GM19351 (cell line): ENCODE measurements at regions not wholly inside any gene's neighbourhood (a gene's known extent, or its start where the extent isn't known, plus 50 kb on each side); places are given as distances from the start of the nearest gene placed in this dataset.

Experiments
- ATAC-seq: cut with Tn5 transposase; IDR thresholded peaks from one replicate; pipeline ENCODE4 v1.9.1; 2021; ENCODE audit warnings: mild to moderate bottlenecking, moderate library complexity; ENCODE audit not compliant: unreplicated experiment

- peak; percentile 69 for ATAC-seq
These were observed 305.8 kb upstream of the PRDM1 start for GRCh38 chr6:105780146-105780860.

GRCh38 chr6:105779110-105779509 lies 307.0 kb upstream of the PRDM1 start:
- ATAC-seq = no peak

- ATAC-seq = no peak
These were observed 311.0 kb upstream of the PRDM1 start for GRCh38 chr6:105775095-105775494.

- ATAC-seq = peak; percentile 73
These were observed 311.9 kb upstream of the PRDM1 start for GRCh38 chr6:105774247-105774646.

GRCh38 chr6:105771313-105771970 lies 314.7 kb upstream of the PRDM1 start:
- ATAC-seq = no peak

GRCh38 chr6:105769987-105770386 lies 316.1 kb upstream of the PRDM1 start:
- ATAC-seq = no peak

- ATAC-seq = no peak
These were observed 316.9 kb upstream of the PRDM1 start for GRCh38 chr6:105769197-105769596.

- no peak for ATAC-seq
These were observed 318.6 kb upstream of the PRDM1 start for GRCh38 chr6:105767541-105767940.

- ATAC-seq = peak; percentile 44
These were observed 320.9 kb upstream of the PRDM1 start for GRCh38 chr6:105765239-105765638.

- no peak for ATAC-seq
These were observed 321.8 kb upstream of the PRDM1 start for GRCh38 chr6:105764315-105764714.

GRCh38 chr6:105763866-105764265 lies 322.3 kb upstream of the PRDM1 start:
- no peak for ATAC-seq

GRCh38 chr6:105760746-105761145 lies 325.4 kb upstream of the PRDM1 start:
- ATAC-seq = no peak

- ATAC-seq = no peak
These were observed 326.2 kb upstream of the PRDM1 start for GRCh38 chr6:105759946-105760345.

GRCh38 chr6:105759015-105759414 lies 327.1 kb upstream of the PRDM1 start:
- ATAC-seq = no peak

GRCh38 chr6:105757512-105758200 lies 328.5 kb upstream of the PRDM1 start:
- ATAC-seq = peak; percentile 95

- ATAC-seq = no peak
These were observed 330.3 kb upstream of the PRDM1 start for GRCh38 chr6:105755885-105756284.

GRCh38 chr6:105753620-105754211 lies 332.4 kb upstream of the PRDM1 start:
- ATAC-seq = no peak

GRCh38 chr6:105753207-105753606 lies 332.9 kb upstream of the PRDM1 start:
- ATAC-seq = no peak

- no peak for ATAC-seq
These were observed 336.0 kb upstream of the PRDM1 start for GRCh38 chr6:105750089-105750488.

- ATAC-seq = no peak
These were observed 337.4 kb upstream of the PRDM1 start for GRCh38 chr6:105748737-105749161.

- no peak for ATAC-seq
These were observed 338.2 kb upstream of the PRDM1 start for GRCh38 chr6:105747823-105748405.
